ENCODE measurements at regions not wholly inside any gene's neighbourhood (a gene's known extent, or its start where the extent isn't known, plus 50 kb on each side); places are given as distances from the start of the nearest gene placed in this dataset.
"Not testable (repeated sequence)": the region's sequence is repeated elsewhere in the genome, so short reads cannot be mapped to it uniquely, and the experiment has no call there.

DNA sequence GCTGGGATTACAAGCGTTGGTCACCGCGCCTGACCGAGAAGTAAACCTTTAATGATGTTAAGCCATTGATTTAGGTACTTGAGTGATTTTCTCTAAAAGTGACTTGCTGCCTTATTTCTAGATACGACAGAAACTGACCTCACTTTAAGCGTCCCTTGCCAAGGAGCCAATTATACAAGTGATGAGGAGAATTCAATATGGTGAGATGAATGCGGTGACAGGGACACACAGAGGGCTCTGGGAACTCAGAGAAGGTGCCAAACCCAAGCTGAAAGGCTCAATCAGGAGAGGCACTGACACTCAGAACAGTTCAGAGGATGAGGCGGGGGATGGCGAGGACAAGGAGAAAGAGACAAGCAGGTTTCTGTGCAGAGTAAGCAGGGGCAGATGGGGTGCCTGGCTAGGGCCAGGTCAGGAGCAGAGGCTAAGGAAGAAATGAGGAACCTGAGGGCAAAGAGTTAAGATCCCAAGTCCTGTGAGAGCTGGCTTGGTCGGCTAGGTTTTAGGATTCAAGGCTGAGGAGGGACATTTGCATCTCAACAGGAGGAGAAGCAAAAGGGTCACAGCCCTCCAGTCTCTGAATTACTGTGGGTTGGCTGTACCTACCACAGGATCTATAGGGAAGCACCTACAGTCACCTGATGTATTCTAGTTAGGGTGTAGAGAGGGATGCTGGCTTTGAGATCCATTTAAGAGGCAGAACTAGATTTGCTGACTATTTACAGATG is 83.2 kb upstream of the USP24 start:
- Histone ChIP-seq H3K79me2 (ENCODE audit: insufficient read depth, low read length) (no peaks in the 10 kb centered on the region), H3K9me3 (ENCODE audit: low read length) (no peaks in the 10 kb centered on the region), H2AFZ (ENCODE audit: low read length) (no peak overlapping the region), H3K4me1 (ENCODE audit: insufficient read depth, low read length) (no peaks in the 10 kb centered on the region), H4K20me1 (ENCODE audit: insufficient read depth, low read length) (no peaks in the 10 kb centered on the region), H3K4me3 (replicated peaks in 1 of 3; ENCODE audit: insufficient read depth in 1 of 3, low read depth in 2 of 3, low read length in 3 of 3) (no peak overlapping the region), H3K27ac (ENCODE audit: extremely low read length, insufficient read depth, low read length) (no peak overlapping the region), H3K36me3 (replicated peaks in 1 of 2; ENCODE audit: control insufficient read depth in 1 of 2, insufficient read depth in 2 of 2, low read length in 2 of 2) (no peaks in the 10 kb centered on the region), H3K27me3 (ENCODE audit: control insufficient read depth in 1 of 2, insufficient read depth in 2 of 2, low read length in 2 of 2) (peaks cover 1 to 4% of the 10 kb centered on the region in 2 experiments; a peak in 1 of 5 replicates), H3K4me2 (ENCODE audit: low read depth, low read length) (no peak overlapping the region), H3K9ac (ENCODE audit: insufficient read depth, low read depth, low read length) (no peak overlapping the region)
- 54% methylated on average over 10 of the region's 10 CpGs for WGBS (ENCODE audit: low lambda C conversion rate)
- DNase-seq (ENCODE audit: low spot score) (no peak), FAIRE-seq (no peak), ATAC-seq (no peak)
- no TSS peak for BruUV-seq (replicated peaks)
- ChIA-PET CTCF (ENCODE audit: low intra/inter-chr PET ratio, low total read pairs) (no interaction called here), POLR2A (no interaction called here)
- TF ChIP-seq TBX2 (CRISPR knock-in tag; IDR thresholded peaks at IDR 0.05; ENCODE audit: borderline replicate concordance) = no peak
- TF ChIP-seq POLR2G (IDR thresholded peaks at IDR 0.05; ENCODE audit: low read depth, low read length) = no peak
- TF ChIP-seq ETV5 (CRISPR knock-in tag; IDR thresholded peaks at IDR 0.05; ENCODE audit: borderline replicate concordance) = no peak
- TF ChIP-seq, protein P1, sequence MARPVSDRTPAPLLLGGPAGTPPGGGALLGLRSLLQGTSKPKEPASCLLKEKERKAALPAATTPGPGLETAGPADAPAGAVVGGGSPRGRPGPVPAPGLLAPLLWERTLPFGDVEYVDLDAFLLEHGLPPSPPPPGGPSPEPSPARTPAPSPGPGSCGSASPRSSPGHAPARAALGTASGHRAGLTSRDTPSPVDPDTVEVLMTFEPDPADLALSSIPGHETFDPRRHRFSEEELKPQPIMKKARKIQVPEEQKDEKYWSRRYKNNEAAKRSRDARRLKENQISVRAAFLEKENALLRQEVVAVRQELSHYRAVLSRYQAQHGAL (CRISPR knock-in tag; IDR thresholded peaks at IDR 0.05; ENCODE audit: not compliant biosample characterization) = no peak
- TF ChIP-seq PTBP1 (IDR thresholded peaks at IDR 0.05; ENCODE audit: low read depth, low read length, poor library complexity, severe bottlenecking) = no peak
- TF ChIP-seq RNF219 (CRISPR knock-in tag; IDR thresholded peaks at IDR 0.05) = no peak
- TF ChIP-seq SIN3B (IDR thresholded peaks at IDR 0.05; ENCODE audit: low read length) = no peak
- intact Hi-C loops (cut with micrococcal nuclease; ENCODE audit: unreplicated experiment) = no loop called here
- in situ Hi-C loops (cut with HindIII; ENCODE audit: extremely low pct_ligation_motif_present, low pct_unique_long_range_greater_than_20kb) = no loop called here

GRCh38 chr1:55296247-55296646 is 81.1 kb upstream of the USP24 start:
- H3K36me3 ChIP-seq (replicated peaks in 1 of 2; ENCODE audit: control insufficient read depth in 1 of 2, insufficient read depth in 2 of 2, low read length in 2 of 2); FAIRE-seq; DNase-seq (ENCODE audit: low spot score); H3K4me1 ChIP-seq (ENCODE audit: insufficient read depth, low read length); H3K4me3 ChIP-seq (replicated peaks in 1 of 3; ENCODE audit: insufficient read depth in 1 of 3, low read depth in 2 of 3, low read length in 3 of 3); H3K27ac ChIP-seq (ENCODE audit: extremely low read length, insufficient read depth, low read length); in situ Hi-C loops (cut with HindIII; ENCODE audit: extremely low pct_ligation_motif_present, low pct_unique_long_range_greater_than_20kb); H4K20me1 ChIP-seq (ENCODE audit: insufficient read depth, low read length); BruUV-seq (replicated peaks); H2AFZ ChIP-seq (ENCODE audit: low read length); H3K9ac ChIP-seq (ENCODE audit: insufficient read depth, low read depth, low read length); H3K27me3 ChIP-seq (ENCODE audit: control insufficient read depth in 1 of 2, insufficient read depth in 2 of 2, low read length in 2 of 2); CTCF ChIA-PET (ENCODE audit: low intra/inter-chr PET ratio, low total read pairs); POLR2A ChIA-PET; ATAC-seq; H3K4me2 ChIP-seq (ENCODE audit: low read depth, low read length); H3K9me3 ChIP-seq (ENCODE audit: low read length); intact Hi-C loops (cut with micrococcal nuclease; ENCODE audit: unreplicated experiment); H3K79me2 ChIP-seq (ENCODE audit: insufficient read depth, low read length): not testable (repeated sequence)
- 61% methylated on average over 6 of the region's 6 CpGs for WGBS (ENCODE audit: low lambda C conversion rate)
